ENCODE measurements at regions not wholly inside any gene's neighbourhood (a gene's known extent, or its start where the extent isn't known, plus 50 kb on each side); places are given as distances from the start of the nearest gene placed in this dataset.

DNA sequence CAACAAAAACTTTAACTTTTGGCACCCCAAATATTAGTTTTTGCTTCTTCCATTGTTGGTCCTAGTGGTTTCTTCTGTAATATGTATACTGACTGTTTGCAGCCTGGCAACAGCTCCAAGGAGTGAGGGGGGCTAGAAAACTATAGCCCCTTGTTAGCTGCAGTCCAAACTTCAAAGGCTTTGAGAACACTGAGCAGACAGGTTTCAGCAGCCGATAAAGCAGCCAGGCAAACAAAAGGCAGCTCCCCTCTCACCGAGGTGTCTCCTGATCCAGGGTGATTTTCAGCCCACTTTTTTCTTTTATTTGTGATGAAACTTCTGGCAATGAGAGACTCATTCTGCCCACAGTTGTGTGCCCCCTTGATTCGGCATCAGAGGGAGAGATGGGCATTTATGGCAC lies 80.7 kb downstream of the OLIG3 start:
- no peak overlapping the region for H3K4me2 ChIP-seq (ENCODE audit: low read length)
- no TSS peak for BruUV-seq (replicated peaks)
- CTCF ChIA-PET: no interaction called here

DNA sequence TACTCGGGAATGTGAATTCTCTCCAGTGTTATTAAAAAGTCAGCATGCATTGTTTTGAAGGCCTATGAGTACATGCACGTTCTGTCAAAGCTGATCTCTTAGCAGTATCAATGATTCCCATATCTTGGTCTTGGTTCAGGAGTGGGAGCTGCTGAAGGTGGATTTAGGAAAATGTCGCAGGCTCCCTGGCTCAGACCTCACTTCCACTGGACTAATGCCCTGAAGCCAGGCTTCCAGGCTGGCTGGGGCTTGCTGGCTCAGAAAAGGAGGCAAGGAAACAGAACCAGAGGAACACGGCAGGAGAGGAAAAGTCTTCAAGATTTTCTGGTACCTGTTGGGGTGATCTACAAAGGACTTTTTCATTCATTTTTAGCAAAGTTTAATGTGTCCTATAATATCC lies 81.6 kb downstream of the OLIG3 start:
- no peak for ATAC-seq
- Histone ChIP-seq H4K20me1 (ENCODE audit: insufficient read depth) (no peaks in the 10 kb centered on the region), H3K9ac (ENCODE audit: low read length) (no peak overlapping the region), H3K36me3 (ENCODE audit: control insufficient read depth in 1 of 2, insufficient read depth in 2 of 2, low read length in 2 of 2) (no peaks in the 10 kb centered on the region), H3K4me1 (ENCODE audit: control insufficient read depth in 1 of 2, insufficient read depth in 2 of 2, low read length in 2 of 2) (no peaks in the 10 kb centered on the region), H3K9me3 (ENCODE audit: control insufficient read depth in 1 of 2, insufficient read depth in 1 of 2, low read depth in 1 of 2, low read length in 2 of 2) (no peaks in the 10 kb centered on the region), H3K9me2 (ENCODE audit: insufficient read depth) (no peaks in the 10 kb centered on the region), H3K4me2 (ENCODE audit: low read length) (no peak overlapping the region), H3K79me2 (ENCODE audit: insufficient read depth, low read length) (no peaks in the 10 kb centered on the region), H3K27me3 (ENCODE audit: insufficient read depth, low read length) (no peaks in the 10 kb centered on the region), H3K4me3 (replicated peaks in 1 of 2; ENCODE audit: low read depth in 1 of 2, low read length in 2 of 2) (no peak overlapping the region), H2AFZ (ENCODE audit: low read depth, low read length, poor library complexity, severe bottlenecking) (no peak overlapping the region), H3K27ac (ENCODE audit: low read depth, low read length) (no peak overlapping the region)
- DNase-seq (ENCODE audit: low read depth, low spot score): no peak
- ChIA-PET CTCF (no interaction called here), RAD21 (ENCODE audit: low non-redundant PET in 1 of 2, low total read pairs in 2 of 2, uncharacterized antibody in 2 of 2, unreplicated experiment in 2 of 2) (no interaction called here), POLR2A (no interaction called here)
- no TSS peak for BruUV-seq (replicated peaks)
- no peak for TF ChIP-seq POLR2A (IDR thresholded peaks at IDR 0.05; ENCODE audit: borderline replicate concordance, extremely low read depth, insufficient read depth, insufficient read length)
- no peak for TF ChIP-seq YY1 (IDR thresholded peaks at IDR 0.05; ENCODE audit: extremely low read depth, insufficient replicate concordance, low read depth, low read length)
- TF ChIP-seq SRF (IDR thresholded peaks at IDR 0.05; ENCODE audit: low read depth): no peak
- TF ChIP-seq, protein P1, sequence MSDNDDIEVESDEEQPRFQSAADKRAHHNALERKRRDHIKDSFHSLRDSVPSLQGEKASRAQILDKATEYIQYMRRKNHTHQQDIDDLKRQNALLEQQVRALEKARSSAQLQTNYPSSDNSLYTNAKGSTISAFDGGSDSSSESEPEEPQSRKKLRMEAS (IDR thresholded peaks at IDR 0.05): no peak
- no peak for TF ChIP-seq RAD21 (IDR thresholded peaks at IDR 0.05; ENCODE audit: low read depth)
- no peak for TF ChIP-seq CBX3 (IDR thresholded peaks at IDR 0.05; ENCODE audit: low read depth)
- TF ChIP-seq CEBPB (IDR thresholded peaks at IDR 0.05; ENCODE audit: low read depth): no peak
- no peak for TF ChIP-seq JUND (IDR thresholded peaks at IDR 0.05)
- TF ChIP-seq, protein P2, sequence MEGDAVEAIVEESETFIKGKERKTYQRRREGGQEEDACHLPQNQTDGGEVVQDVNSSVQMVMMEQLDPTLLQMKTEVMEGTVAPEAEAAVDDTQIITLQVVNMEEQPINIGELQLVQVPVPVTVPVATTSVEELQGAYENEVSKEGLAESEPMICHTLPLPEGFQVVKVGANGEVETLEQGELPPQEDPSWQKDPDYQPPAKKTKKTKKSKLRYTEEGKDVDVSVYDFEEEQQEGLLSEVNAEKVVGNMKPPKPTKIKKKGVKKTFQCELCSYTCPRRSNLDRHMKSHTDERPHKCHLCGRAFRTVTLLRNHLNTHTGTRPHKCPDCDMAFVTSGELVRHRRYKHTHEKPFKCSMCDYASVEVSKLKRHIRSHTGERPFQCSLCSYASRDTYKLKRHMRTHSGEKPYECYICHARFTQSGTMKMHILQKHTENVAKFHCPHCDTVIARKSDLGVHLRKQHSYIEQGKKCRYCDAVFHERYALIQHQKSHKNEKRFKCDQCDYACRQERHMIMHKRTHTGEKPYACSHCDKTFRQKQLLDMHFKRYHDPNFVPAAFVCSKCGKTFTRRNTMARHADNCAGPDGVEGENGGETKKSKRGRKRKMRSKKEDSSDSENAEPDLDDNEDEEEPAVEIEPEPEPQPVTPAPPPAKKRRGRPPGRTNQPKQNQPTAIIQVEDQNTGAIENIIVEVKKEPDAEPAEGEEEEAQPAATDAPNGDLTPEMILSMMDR (IDR thresholded peaks at IDR 0.05 in 2 of 3, conservative IDR thresholded peaks at IDR 0.05 in 1 of 3; ENCODE audit: borderline replicate concordance in 1 of 3, insufficient read depth in 1 of 3, low read depth in 2 of 3, low read length in 2 of 3): no peak
- intact Hi-C loops (cut with micrococcal nuclease): loop anchor here (5.0 kb wide), 1 partner anchor 140 kb away; no protein-coding TSS in a partner anchor

More for the DNA sequence above, 80.7 kb downstream of the OLIG3 start:
- no peak overlapping the region for H3K4me3 ChIP-seq (replicated peaks in 1 of 2; ENCODE audit: low read depth in 1 of 2, low read length in 2 of 2)
- H3K9me3 ChIP-seq (ENCODE audit: control insufficient read depth in 1 of 2, insufficient read depth in 1 of 2, low read depth in 1 of 2, low read length in 2 of 2): no peaks in the 10 kb centered on the region
- intact Hi-C loops (cut with micrococcal nuclease): loop anchor here (5.0 kb wide), 1 partner anchor 141 kb away; no protein-coding TSS in a partner anchor
- H2AFZ ChIP-seq (ENCODE audit: low read depth, low read length, poor library complexity, severe bottlenecking): no peak overlapping the region
- ATAC-seq: no peak
- H3K9me2 ChIP-seq (ENCODE audit: insufficient read depth): no peaks in the 10 kb centered on the region
- no peaks in the 10 kb centered on the region for H3K79me2 ChIP-seq (ENCODE audit: insufficient read depth, low read length)
- no peak overlapping the region for H3K27ac ChIP-seq (ENCODE audit: low read depth, low read length)
- no peak for TF ChIP-seq FOSL1 (IDR thresholded peaks at IDR 0.05; ENCODE audit: low read depth)
- H3K4me1 ChIP-seq (ENCODE audit: control insufficient read depth in 1 of 2, insufficient read depth in 2 of 2, low read length in 2 of 2): no peaks in the 10 kb centered on the region
- H4K20me1 ChIP-seq (ENCODE audit: insufficient read depth): no peaks in the 10 kb centered on the region
- ChIA-PET POLR2A (no interaction called here), RAD21 (ENCODE audit: low non-redundant PET in 1 of 2, low total read pairs in 2 of 2, uncharacterized antibody in 2 of 2, unreplicated experiment in 2 of 2) (no interaction called here)
- H3K36me3 ChIP-seq (ENCODE audit: control insufficient read depth in 1 of 2, insufficient read depth in 2 of 2, low read length in 2 of 2): no peaks in the 10 kb centered on the region
- H3K27me3 ChIP-seq (ENCODE audit: insufficient read depth, low read length): no peaks in the 10 kb centered on the region
- no peak for DNase-seq (ENCODE audit: low read depth, low spot score)
- H3K9ac ChIP-seq (ENCODE audit: low read length): no peak overlapping the region
